ENCODE measurements at regions not wholly inside any gene's neighbourhood (a gene's known extent, or its start where the extent isn't known, plus 50 kb on each side); places are given as distances from the start of the nearest gene placed in this dataset.

- Mint-ChIP-seq H3K27me3 (ENCODE audit: low read depth) (no peaks in the 10 kb centered on the region), H3K36me3 (ENCODE audit: low read depth) (no peaks in the 10 kb centered on the region), H3K27ac (no peak overlapping the region), H3K4me1 (ENCODE audit: low read depth) (no peaks in the 10 kb centered on the region), H3K9me3 (peaks cover 63% of the 10 kb centered on the region), H3K4me3 (no peak overlapping the region)
- DNase-seq (ENCODE audit: low spot score) = no peak
These were observed 1125.0 kb downstream of the TYW1 start for GRCh38 chr7:68121655-68122054.

GRCh38 chr7:68122801-68123200, 1126.2 kb downstream of the TYW1 start:
- Mint-ChIP-seq H3K27me3 (ENCODE audit: low read depth) (no peaks in the 10 kb centered on the region), H3K4me1 (ENCODE audit: low read depth) (no peaks in the 10 kb centered on the region), H3K4me3 (no peak overlapping the region), H3K27ac (no peak overlapping the region), H3K9me3 (peaks cover 62% of the 10 kb centered on the region), H3K36me3 (ENCODE audit: low read depth) (no peaks in the 10 kb centered on the region)
- no peak for DNase-seq (ENCODE audit: low spot score)

- no peaks in the 10 kb centered on the region for H3K27me3 Mint-ChIP-seq (ENCODE audit: low read depth)
- no peaks in the 10 kb centered on the region for H3K4me1 Mint-ChIP-seq (ENCODE audit: low read depth)
- H3K36me3 Mint-ChIP-seq (ENCODE audit: low read depth) = no peaks in the 10 kb centered on the region
- H3K9me3 Mint-ChIP-seq = peaks cover 54% of the 10 kb centered on the region
- no peak for DNase-seq (ENCODE audit: low spot score)
- H3K4me3 Mint-ChIP-seq = no peak overlapping the region
- H3K27ac Mint-ChIP-seq = no peak overlapping the region
These were observed 1128.5 kb downstream of the TYW1 start for GRCh38 chr7:68125168-68125567.

GRCh38 chr7:68133045-68133444, 1136.4 kb downstream of the TYW1 start:
- no peaks in the 10 kb centered on the region for H3K4me1 Mint-ChIP-seq (ENCODE audit: low read depth)
- H3K4me3 Mint-ChIP-seq = no peak overlapping the region
- H3K27me3 Mint-ChIP-seq (ENCODE audit: low read depth) = no peaks in the 10 kb centered on the region

GRCh38 chr7:68143345-68143744, 1146.7 kb downstream of the TYW1 start:
- peaks cover 53% of the 10 kb centered on the region for H3K9me3 Mint-ChIP-seq
- no peak overlapping the region for H3K4me3 Mint-ChIP-seq
- H3K4me1 Mint-ChIP-seq (ENCODE audit: low read depth) = no peaks in the 10 kb centered on the region
- no peaks in the 10 kb centered on the region for H3K27me3 Mint-ChIP-seq (ENCODE audit: low read depth)
- H3K27ac Mint-ChIP-seq = no peak overlapping the region
- DNase-seq (ENCODE audit: low spot score) = no peak
- H3K36me3 Mint-ChIP-seq (ENCODE audit: low read depth) = no peaks in the 10 kb centered on the region

More at GRCh38 chr7:68133045-68133444, 1136.4 kb downstream of the TYW1 start:
- DNase-seq (ENCODE audit: low spot score) = no peak
- Mint-ChIP-seq H3K27ac (no peak overlapping the region), H3K36me3 (ENCODE audit: low read depth) (no peaks in the 10 kb centered on the region), H3K9me3 (peaks cover 48% of the 10 kb centered on the region)

- DNase-seq (ENCODE audit: low spot score) = no peak
- Mint-ChIP-seq H3K27me3 (ENCODE audit: low read depth) (no peaks in the 10 kb centered on the region), H3K4me1 (ENCODE audit: low read depth) (no peaks in the 10 kb centered on the region), H3K27ac (no peak overlapping the region), H3K36me3 (ENCODE audit: low read depth) (no peaks in the 10 kb centered on the region), H3K9me3 (peaks cover 56% of the 10 kb centered on the region), H3K4me3 (no peak overlapping the region)
These were observed 1150.3 kb downstream of the TYW1 start for GRCh38 chr7:68146983-68147382.

- DNase-seq (ENCODE audit: low spot score) = no peak
- Mint-ChIP-seq H3K9me3 (peaks cover 58% of the 10 kb centered on the region), H3K27me3 (ENCODE audit: low read depth) (no peaks in the 10 kb centered on the region), H3K4me3 (no peak overlapping the region), H3K27ac (no peak overlapping the region), H3K4me1 (ENCODE audit: low read depth) (no peaks in the 10 kb centered on the region), H3K36me3 (ENCODE audit: low read depth) (no peaks in the 10 kb centered on the region)
These were observed 1151.1 kb downstream of the TYW1 start for GRCh38 chr7:68147614-68148238.

- peaks cover 57% of the 10 kb centered on the region for H3K9me3 Mint-ChIP-seq
- H3K27ac Mint-ChIP-seq = no peak overlapping the region
- H3K4me3 Mint-ChIP-seq = no peak overlapping the region
- no peaks in the 10 kb centered on the region for H3K27me3 Mint-ChIP-seq (ENCODE audit: low read depth)
- no peaks in the 10 kb centered on the region for H3K36me3 Mint-ChIP-seq (ENCODE audit: low read depth)
- DNase-seq (ENCODE audit: low spot score) = no peak
- no peaks in the 10 kb centered on the region for H3K4me1 Mint-ChIP-seq (ENCODE audit: low read depth)
These were observed 1151.8 kb downstream of the TYW1 start for GRCh38 chr7:68148440-68148839.

GRCh38 chr7:68152205-68152604, 1155.6 kb downstream of the TYW1 start:
- Mint-ChIP-seq H3K27me3 (ENCODE audit: low read depth) (no peaks in the 10 kb centered on the region), H3K9me3 (peaks cover 46% of the 10 kb centered on the region), H3K4me1 (ENCODE audit: low read depth) (no peaks in the 10 kb centered on the region), H3K4me3 (no peak overlapping the region), H3K36me3 (ENCODE audit: low read depth) (no peaks in the 10 kb centered on the region), H3K27ac (no peak overlapping the region)
- DNase-seq (ENCODE audit: low spot score) = no peak

- Mint-ChIP-seq H3K4me1 (ENCODE audit: low read depth) (no peaks in the 10 kb centered on the region), H3K9me3 (peaks cover 55% of the 10 kb centered on the region)
These were observed 1159.0 kb downstream of the TYW1 start for GRCh38 chr7:68155676-68156075.

GRCh38 chr7:68158686-68159295, 1162.2 kb downstream of the TYW1 start:
- Mint-ChIP-seq H3K36me3 (ENCODE audit: low read depth) (no peaks in the 10 kb centered on the region), H3K27ac (no peak overlapping the region), H3K9me3 (peaks cover 53% of the 10 kb centered on the region), H3K4me1 (ENCODE audit: low read depth) (no peaks in the 10 kb centered on the region), H3K27me3 (ENCODE audit: low read depth) (no peaks in the 10 kb centered on the region), H3K4me3 (no peak overlapping the region)
- no peak for DNase-seq (ENCODE audit: low spot score)

More at GRCh38 chr7:68155676-68156075, 1159.0 kb downstream of the TYW1 start:
- H3K4me3 Mint-ChIP-seq = no peak overlapping the region
- no peaks in the 10 kb centered on the region for H3K36me3 Mint-ChIP-seq (ENCODE audit: low read depth)
- no peaks in the 10 kb centered on the region for H3K27me3 Mint-ChIP-seq (ENCODE audit: low read depth)
- no peak overlapping the region for H3K27ac Mint-ChIP-seq
- DNase-seq (ENCODE audit: low spot score) = no peak

GRCh38 chr7:68162712-68163111, 1166.1 kb downstream of the TYW1 start:
- no peak overlapping the region for H3K27ac Mint-ChIP-seq
- no peak overlapping the region for H3K4me3 Mint-ChIP-seq
- no peak for DNase-seq (ENCODE audit: low spot score)
- no peaks in the 10 kb centered on the region for H3K4me1 Mint-ChIP-seq (ENCODE audit: low read depth)
- H3K9me3 Mint-ChIP-seq = peaks cover 67% of the 10 kb centered on the region
- no peaks in the 10 kb centered on the region for H3K36me3 Mint-ChIP-seq (ENCODE audit: low read depth)
- H3K27me3 Mint-ChIP-seq (ENCODE audit: low read depth) = no peaks in the 10 kb centered on the region

- no peaks in the 10 kb centered on the region for H3K36me3 Mint-ChIP-seq (ENCODE audit: low read depth)
- H3K9me3 Mint-ChIP-seq = peaks cover 63% of the 10 kb centered on the region
- H3K4me3 Mint-ChIP-seq = no peak overlapping the region
- DNase-seq (ENCODE audit: low spot score) = no peak
- H3K4me1 Mint-ChIP-seq (ENCODE audit: low read depth) = no peaks in the 10 kb centered on the region
- no peak overlapping the region for H3K27ac Mint-ChIP-seq
- H3K27me3 Mint-ChIP-seq (ENCODE audit: low read depth) = no peaks in the 10 kb centered on the region
These were observed 1169.9 kb downstream of the TYW1 start for GRCh38 chr7:68166525-68166924.

- no peaks in the 10 kb centered on the region for H3K36me3 Mint-ChIP-seq (ENCODE audit: low read depth)
- no peak overlapping the region for H3K4me3 Mint-ChIP-seq
- no peaks in the 10 kb centered on the region for H3K4me1 Mint-ChIP-seq (ENCODE audit: low read depth)
- H3K27ac Mint-ChIP-seq = no peak overlapping the region
- no peak for DNase-seq (ENCODE audit: low spot score)
- peaks cover 42% of the 10 kb centered on the region for H3K9me3 Mint-ChIP-seq
- no peaks in the 10 kb centered on the region for H3K27me3 Mint-ChIP-seq (ENCODE audit: low read depth)
These were observed 1176.9 kb downstream of the TYW1 start for GRCh38 chr7:68173513-68173912.

GRCh38 chr7:68176974-68177373, 1180.3 kb downstream of the TYW1 start:
- no peak overlapping the region for H3K4me3 Mint-ChIP-seq
- no peaks in the 10 kb centered on the region for H3K36me3 Mint-ChIP-seq (ENCODE audit: low read depth)
- no peaks in the 10 kb centered on the region for H3K4me1 Mint-ChIP-seq (ENCODE audit: low read depth)
- H3K9me3 Mint-ChIP-seq = peaks cover 42% of the 10 kb centered on the region
- no peaks in the 10 kb centered on the region for H3K27me3 Mint-ChIP-seq (ENCODE audit: low read depth)
- no peak for DNase-seq (ENCODE audit: low spot score)
- H3K27ac Mint-ChIP-seq = no peak overlapping the region
